HG03565 (cell line): ENCODE measurements at regions not wholly inside any gene's neighbourhood (a gene's known extent, or its start where the extent isn't known, plus 50 kb on each side); places are given as distances from the start of the nearest gene placed in this dataset.
A peak's percentile ranks its signal among the peaks of the same experiment; 100 is the strongest.

Experiments
- ATAC-seq: cut with Tn5 transposase; IDR thresholded peaks from one replicate; pipeline ENCODE4 v1.9.1; 2021; ENCODE audit warnings: mild to moderate bottlenecking, moderate library complexity; ENCODE audit not compliant: unreplicated experiment

- ATAC-seq, result no peak
Observed at GRCh38 chr1:87942165-87942564, 613.5 kb downstream of the LMO4 start.

- ATAC-seq, result no peak
Observed at GRCh38 chr1:87949711-87950110, 621.0 kb downstream of the LMO4 start.

- no peak for ATAC-seq
Observed at GRCh38 chr1:87950369-87950768, 621.7 kb downstream of the LMO4 start.

GRCh38 chr1:87951409-87951808 lies 622.7 kb downstream of the LMO4 start:
- no peak for ATAC-seq

DNA sequence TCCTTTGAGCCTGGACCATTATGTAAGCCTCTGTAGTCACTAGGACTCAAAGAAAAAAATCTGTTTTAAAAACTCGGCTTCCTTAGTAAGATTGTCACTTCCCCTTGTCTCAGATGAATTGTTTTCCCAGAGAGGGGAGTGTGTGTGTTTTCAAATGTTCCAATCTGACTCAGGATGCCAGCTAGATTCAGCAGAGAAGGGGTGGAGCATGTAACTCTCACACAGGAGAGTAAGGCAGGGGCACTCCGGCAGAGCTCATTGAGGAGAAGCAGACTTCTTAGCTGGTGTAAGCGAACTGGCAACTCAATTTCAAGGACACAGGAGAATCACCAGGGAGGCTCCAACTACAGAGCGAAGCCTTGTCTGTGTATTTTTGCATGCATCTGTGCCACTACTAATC lies 623.2 kb downstream of the LMO4 start:
- no peak for ATAC-seq

DNA sequence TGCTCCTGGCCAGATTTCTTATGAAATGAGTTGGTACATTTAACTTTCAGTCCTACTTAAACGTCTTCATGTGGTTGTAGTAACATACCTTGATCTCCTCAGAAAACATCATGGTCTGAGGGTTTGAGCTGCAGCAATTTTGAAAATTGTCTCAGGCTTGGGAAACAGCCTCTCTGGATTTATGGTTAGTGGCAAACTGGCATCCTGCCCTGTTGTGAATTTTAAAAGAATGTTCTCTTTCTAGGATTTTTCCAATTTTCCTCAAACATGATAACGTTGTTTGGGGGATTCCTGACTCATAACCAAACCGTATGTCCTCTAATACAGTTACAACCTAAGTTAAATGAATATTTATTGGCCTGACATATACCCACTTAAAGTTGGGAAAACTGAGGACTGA lies 624.4 kb downstream of the LMO4 start:
- no peak for ATAC-seq

GRCh38 chr1:87953732-87954344 lies 625.2 kb downstream of the LMO4 start:
- ATAC-seq, result peak; percentile 87

GRCh38 chr1:87955038-87955437 lies 626.4 kb downstream of the LMO4 start:
- no peak for ATAC-seq

DNA sequence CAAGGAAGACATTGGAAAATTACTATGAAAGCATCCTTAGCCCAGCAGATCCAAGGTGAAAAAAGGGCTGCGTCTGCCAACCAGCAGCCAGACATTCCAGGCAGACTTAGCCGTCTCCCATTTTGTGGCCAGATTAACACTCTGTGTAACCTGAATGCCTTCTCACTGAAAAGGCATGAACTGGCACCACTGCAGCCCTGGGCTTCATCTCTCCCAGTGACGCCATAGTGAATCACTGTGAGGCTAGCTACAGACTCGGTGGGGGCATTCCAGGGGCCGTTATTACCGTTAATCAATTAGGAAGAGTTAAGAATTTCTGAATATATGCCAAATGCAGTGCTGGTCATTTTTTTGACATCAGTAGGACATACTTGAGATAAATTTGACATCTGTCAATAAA lies 627.4 kb downstream of the LMO4 start:
- no peak for ATAC-seq

DNA sequence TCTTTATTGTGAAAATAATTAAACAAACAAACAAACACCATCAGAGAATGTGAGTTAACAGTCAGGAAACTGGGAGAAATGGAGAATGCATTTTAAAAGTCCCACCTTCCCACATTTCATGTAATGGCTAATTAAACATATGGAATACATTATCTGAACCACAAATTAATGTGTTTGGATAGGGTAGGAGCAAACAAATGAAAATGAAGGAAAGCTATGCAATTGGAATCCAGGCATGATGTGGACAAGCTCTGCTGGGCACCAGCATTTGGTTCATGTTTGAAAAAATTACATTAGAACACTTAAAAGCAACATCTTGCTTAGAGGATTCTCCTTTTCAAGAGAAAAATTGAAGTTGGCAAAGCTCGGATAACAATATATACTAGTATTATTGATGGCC lies 628.1 kb downstream of the LMO4 start:
- no peak for ATAC-seq

DNA sequence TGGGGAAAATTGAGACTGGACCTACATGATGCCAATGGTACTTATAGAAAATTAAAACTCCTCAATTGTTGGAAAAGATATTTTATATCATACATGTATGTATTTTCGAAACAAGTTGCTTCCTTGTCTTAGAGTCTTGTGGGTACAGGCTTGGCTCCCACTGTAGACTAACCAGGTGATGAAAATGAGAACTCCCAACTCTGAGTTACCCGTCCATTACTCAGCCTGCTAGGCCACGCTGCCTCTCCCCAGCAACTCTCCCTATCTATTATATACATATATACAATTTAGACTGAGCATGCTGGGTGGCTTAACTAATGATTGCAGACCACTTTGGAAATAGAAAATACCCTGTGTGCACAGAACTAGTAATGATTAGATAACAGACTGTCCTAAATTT lies 628.7 kb downstream of the LMO4 start:
- no peak for ATAC-seq

DNA sequence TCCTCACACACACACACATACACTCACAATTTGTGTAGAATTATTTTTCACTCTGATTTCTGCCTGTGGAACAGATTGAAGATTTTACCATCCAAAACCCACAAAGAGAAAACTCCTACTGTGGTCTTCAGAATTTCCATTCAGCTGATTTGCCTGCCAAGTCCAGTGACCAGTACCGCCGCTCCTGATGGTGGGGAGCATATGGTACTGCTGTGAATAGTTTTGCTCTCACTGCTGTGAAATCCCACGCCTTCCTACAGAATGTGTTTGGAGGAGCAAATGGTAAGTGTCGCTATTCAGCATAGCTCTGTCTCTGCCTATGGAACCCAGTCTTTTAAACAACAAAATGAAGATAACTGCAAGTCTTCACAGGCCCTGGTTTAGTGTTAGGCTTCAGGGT lies 629.5 kb downstream of the LMO4 start:
- no peak for ATAC-seq

- no peak for ATAC-seq
Observed at GRCh38 chr1:87958716-87959115, 630.0 kb downstream of the LMO4 start.

DNA sequence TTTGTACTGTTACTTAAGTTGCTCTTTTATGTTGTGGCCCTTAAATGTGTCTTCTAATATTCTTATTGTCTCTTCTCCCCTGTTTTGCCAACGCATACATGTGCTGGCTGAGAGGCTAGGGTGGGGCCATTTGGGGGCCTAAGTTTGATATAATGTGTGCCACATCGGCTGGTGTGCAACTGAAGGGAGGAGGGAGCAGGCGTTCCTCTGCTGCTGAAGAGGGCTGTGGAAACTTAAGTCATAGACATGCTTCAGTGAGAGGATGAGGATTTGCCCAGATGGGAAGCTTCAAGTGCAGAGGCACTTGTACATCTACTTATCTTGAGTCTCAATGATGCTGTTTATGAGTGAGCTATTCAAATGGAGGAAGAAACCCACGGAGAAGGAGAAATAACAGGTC lies 630.6 kb downstream of the LMO4 start:
- no peak for ATAC-seq

DNA sequence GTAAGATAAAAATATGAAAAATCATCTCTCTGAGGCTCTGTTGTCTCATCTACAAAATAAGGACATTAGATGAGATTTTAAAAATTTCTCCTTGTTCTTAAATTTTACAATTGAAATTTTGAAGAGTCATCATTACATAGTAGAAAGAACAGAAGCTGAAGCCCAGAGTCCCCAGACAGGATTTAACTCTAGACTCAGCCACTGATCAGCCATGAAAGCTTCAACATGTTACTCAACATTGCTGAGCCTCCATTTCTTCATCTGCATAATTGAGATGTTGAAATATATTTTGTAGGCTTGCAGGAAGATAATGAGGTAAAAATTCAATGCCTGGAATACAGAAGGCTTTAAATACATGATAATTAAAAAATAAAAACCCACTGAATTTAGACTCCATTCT lies 633.3 kb downstream of the LMO4 start:
- ATAC-seq, result no peak

- no peak for ATAC-seq
Observed at GRCh38 chr1:87963556-87963955, 634.9 kb downstream of the LMO4 start.

DNA sequence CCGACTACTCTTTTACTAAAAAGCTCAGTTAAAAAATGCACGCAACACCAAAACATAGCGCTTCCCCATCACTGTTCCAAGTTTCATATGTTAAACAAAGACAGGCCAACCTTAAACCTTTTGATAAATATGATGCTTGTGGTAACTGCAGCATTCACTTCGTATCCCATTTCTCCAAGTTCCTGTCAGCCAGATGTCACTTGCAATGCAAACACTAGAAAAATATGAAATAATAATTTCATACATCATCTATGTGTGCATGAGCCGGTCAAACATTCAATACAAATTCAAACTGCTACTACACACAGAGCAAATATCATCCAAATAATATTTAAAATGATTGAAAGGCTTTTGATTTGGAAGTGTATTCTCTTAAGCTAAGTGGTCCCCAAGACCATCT lies 636.5 kb downstream of the LMO4 start:
- ATAC-seq, result no peak

DNA sequence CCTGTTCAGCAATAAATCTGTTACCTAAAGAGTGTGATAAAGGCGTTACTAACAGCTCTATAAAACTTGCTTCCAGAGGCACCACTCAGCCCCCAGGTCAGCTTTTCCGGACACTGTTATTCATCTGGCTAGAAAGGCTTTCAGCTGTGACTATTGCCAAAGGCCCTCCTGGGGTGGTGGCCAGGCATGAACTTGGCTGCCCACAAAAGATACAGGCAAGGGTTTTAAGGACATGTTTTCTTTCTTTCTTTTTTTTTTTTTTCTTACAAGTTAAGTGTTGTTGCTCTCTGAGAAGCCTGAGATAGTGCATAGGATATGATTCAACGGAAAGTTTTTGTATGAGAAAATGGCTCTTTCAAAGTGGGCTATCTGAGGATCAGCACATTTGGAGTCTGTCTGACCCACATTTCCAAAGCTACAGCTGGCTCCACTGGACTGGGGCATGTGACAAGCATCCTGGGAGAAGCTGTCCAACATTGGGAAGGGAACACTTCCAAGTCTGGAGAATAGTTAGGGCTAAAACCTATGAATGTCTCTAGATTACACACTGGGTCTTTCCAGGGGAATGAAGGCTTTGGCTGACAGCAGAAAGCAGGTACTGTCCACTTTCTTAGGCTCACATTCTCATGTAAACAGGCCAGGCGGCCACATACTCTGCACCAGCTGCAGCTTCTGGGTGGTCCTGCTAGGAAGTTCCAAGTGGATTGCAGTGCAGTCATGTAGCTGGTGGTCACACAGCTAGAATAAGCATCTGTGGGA lies 639.7 kb downstream of the LMO4 start:
- no peak for ATAC-seq

- ATAC-seq, result no peak
Observed at GRCh38 chr1:87969040-87969439, 640.4 kb downstream of the LMO4 start.

- no peak for ATAC-seq
Observed at GRCh38 chr1:87972811-87973210, 644.1 kb downstream of the LMO4 start.

GRCh38 chr1:87973896-87974295 lies 645.2 kb downstream of the LMO4 start:
- ATAC-seq, result no peak

- no peak for ATAC-seq
Observed at GRCh38 chr1:87976316-87976715, 647.6 kb downstream of the LMO4 start.

DNA sequence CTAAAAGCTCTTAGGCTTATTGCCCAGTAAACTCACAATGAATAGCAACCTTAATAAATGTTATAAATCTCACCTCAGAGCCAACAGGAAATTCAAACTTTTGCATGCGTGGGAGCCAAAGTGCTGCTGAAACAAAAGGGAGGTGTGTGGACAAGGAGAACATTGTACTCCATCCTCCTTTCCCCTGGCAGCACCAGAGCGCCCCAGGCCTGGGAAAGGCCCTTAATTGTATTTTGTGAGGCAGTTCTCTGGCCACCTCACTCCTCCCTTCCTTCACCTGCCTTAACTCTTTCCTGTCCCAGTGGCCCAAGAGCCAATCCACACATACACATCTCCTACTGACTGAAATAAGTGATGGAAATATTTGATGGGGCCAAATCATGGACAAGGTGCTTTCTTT lies 648.5 kb downstream of the LMO4 start:
- no peak for ATAC-seq
